OCI-LY3 (cell line): ENCODE measurements at regions not wholly inside any gene's neighbourhood (a gene's known extent, or its start where the extent isn't known, plus 50 kb on each side); places are given as distances from the start of the nearest gene placed in this dataset.

Experiments used
- H2AFZ ChIP-seq: fragments of 200-600, 300-600 bp; shearing (Covaris generic); 2 replicates; pipeline ENCODE4 v1.6.0; 2014; ENCODE audit warnings: antibody characterized with exemption, low read depth, low read length
- H3K27ac ChIP-seq: fragments of 200-600, 300-600 bp; sonication (generic); 2 replicates; pipeline ENCODE4 v1.5.1; 2014; ENCODE audit warnings: mild to moderate bottlenecking, low read length, moderate library complexity, mixed read lengths
- H3K27me3 ChIP-seq: fragments of 200-600, 300-600 bp; sonication (generic); 2 replicates; pipeline ENCODE4 v1.6.1; 2014; ENCODE audit warnings: low read depth, low read length, mixed read lengths
- H3K36me3 ChIP-seq: fragments of 200-600, 300-600 bp; sonication (generic); replicated peaks from 2 replicates; pipeline ENCODE3; 2014; ENCODE audit warnings: low read depth, low read length, mixed read lengths
- H3K4me1 ChIP-seq: fragments of 300-600, 200-600 bp; sonication (generic); 2 replicates; pipeline ENCODE4 v1.6.1; 2014; ENCODE audit warnings: low read length, mixed read lengths
- H3K4me2 ChIP-seq: fragments of 200-600, 300-600 bp; sonication (generic); 2 replicates; pipeline ENCODE4 v1.6.1; 2014; ENCODE audit warnings: low read length, mixed read lengths
- H3K4me3 ChIP-seq: fragments of 300-600, 200-600 bp; sonication (generic); 2 replicates; pipeline ENCODE4 v1.5.1; 2014; ENCODE audit warnings: antibody characterized with exemption, mild to moderate bottlenecking, low read length, moderate library complexity
- H3K79me2 ChIP-seq: fragments of 300-600, 200-600 bp; shearing (Covaris generic); 2 replicates; pipeline ENCODE4 v1.6.1; 2014; ENCODE audit warnings: mild to moderate bottlenecking, low read length, mixed read lengths
- H3K9ac ChIP-seq: fragments of 300-600, 200-600 bp; shearing (Covaris generic); 2 replicates; pipeline ENCODE4 v1.6.0; 2014; ENCODE audit warnings: mild to moderate bottlenecking, low read length, moderate library complexity
- H3K9me3 ChIP-seq: fragments of 200-600, 300-600 bp; shearing (Covaris generic); 2 replicates; pipeline ENCODE4 v1.6.1; 2014; ENCODE audit warnings: low read length, mixed read lengths; ENCODE audit not compliant: insufficient read depth
- H4K20me1 ChIP-seq: fragments of 200-600, 300-600 bp; sonication (generic); 2 replicates; pipeline ENCODE4 v1.6.1; 2016; ENCODE audit warnings: low read length, mixed read lengths; ENCODE audit not compliant: insufficient read depth
- EZH2phosphoT487 ChIP-seq: fragments of 200-600 bp; shearing (Covaris generic); IDR thresholded peaks from 2 replicates; pipeline ENCODE4 v1.6.1; 2018; ENCODE audit warnings: antibody characterized with exemption, mixed run types, low read depth
- TF ChIP-seq, protein P1 (sequence below): fragments of 200-600, 300-600 bp; sonication (generic); IDR thresholded peaks from 2 replicates; pipeline ENCODE4 v1.5.1; 2014; ENCODE audit warnings: antibody characterized with exemption, low read length, low read depth

DNA sequence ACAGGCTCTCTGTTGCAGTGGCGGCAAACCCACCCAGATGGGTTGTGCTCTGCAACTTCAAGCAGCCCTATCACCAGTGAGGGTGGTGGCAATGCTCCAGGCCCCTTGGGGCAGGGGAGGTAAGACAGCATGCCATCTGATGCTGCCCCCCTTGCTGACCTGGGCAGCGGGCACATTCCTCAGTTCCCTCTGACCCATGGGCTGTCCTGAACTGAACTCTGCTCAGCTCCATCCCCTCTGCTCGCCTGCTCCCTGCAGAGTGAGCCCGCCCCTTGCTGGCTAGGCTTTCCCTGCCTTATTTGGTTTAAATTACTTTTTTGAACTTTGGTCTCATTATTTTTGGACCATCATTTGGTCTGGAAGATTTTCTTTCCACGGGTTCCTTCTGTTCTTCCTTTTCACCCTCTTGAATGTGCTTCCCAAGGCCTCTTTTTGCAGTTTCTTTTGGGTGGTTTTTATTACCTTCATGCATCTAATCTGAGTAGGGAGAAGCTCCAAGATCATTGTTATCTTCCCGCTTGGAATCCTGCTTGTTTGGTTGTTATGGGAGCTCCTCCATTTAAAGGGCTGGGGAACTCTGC, 565.4 kb downstream of the TNS1 start:
- no peak overlapping the region for H2AFZ ChIP-seq
- no peak overlapping the region for H3K27ac ChIP-seq
- H3K4me3 ChIP-seq = no peak overlapping the region
- H3K9me3 ChIP-seq = no peaks in the 10 kb centered on the region
- TF ChIP-seq, protein P1, sequence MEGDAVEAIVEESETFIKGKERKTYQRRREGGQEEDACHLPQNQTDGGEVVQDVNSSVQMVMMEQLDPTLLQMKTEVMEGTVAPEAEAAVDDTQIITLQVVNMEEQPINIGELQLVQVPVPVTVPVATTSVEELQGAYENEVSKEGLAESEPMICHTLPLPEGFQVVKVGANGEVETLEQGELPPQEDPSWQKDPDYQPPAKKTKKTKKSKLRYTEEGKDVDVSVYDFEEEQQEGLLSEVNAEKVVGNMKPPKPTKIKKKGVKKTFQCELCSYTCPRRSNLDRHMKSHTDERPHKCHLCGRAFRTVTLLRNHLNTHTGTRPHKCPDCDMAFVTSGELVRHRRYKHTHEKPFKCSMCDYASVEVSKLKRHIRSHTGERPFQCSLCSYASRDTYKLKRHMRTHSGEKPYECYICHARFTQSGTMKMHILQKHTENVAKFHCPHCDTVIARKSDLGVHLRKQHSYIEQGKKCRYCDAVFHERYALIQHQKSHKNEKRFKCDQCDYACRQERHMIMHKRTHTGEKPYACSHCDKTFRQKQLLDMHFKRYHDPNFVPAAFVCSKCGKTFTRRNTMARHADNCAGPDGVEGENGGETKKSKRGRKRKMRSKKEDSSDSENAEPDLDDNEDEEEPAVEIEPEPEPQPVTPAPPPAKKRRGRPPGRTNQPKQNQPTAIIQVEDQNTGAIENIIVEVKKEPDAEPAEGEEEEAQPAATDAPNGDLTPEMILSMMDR = no peak
- no peak for TF ChIP-seq EZH2phosphoT487
- H3K36me3 ChIP-seq = no peaks in the 10 kb centered on the region
- peaks cover 9% of the 10 kb centered on the region for H3K4me1 ChIP-seq
- H3K9ac ChIP-seq = no peak overlapping the region
- H3K79me2 ChIP-seq = no peaks in the 10 kb centered on the region
- no peak overlapping the region for H3K4me2 ChIP-seq
- H4K20me1 ChIP-seq = no peaks in the 10 kb centered on the region
- peaks cover 4% of the 10 kb centered on the region; the same call in 1 of the 2 replicates for H3K27me3 ChIP-seq

DNA sequence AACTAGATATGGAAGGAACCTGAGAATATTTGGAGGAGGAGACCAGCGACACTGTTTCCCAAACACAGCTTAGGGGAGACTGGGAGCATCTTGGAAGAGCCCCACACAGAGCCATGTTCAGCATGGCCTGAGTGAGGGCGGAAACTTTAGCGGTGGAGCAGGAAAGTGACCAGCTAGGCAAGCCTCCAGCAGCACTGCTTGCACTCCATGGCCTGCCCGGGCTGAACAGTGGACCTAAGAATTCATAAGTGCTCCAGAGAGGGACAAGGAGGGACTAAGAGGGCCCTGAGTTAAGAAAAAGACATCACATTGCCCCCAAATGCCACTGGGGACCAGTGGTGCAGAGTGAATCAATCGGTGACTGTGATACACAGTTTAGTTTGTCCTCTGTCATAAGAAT, 566.4 kb downstream of the TNS1 start:
- Histone ChIP-seq H3K4me2 (no peak overlapping the region), H4K20me1 (no peaks in the 10 kb centered on the region), H3K9ac (no peak overlapping the region), H3K4me1 (peaks cover 9% of the 10 kb centered on the region), H3K9me3 (no peaks in the 10 kb centered on the region), H2AFZ (no peak overlapping the region), H3K36me3 (no peaks in the 10 kb centered on the region), H3K4me3 (no peak overlapping the region), H3K27ac (no peak overlapping the region), H3K79me2 (no peaks in the 10 kb centered on the region), H3K27me3 (peaks cover 4% of the 10 kb centered on the region; the same call in 1 of the 2 replicates)
- no peak for TF ChIP-seq EZH2phosphoT487
- TF ChIP-seq, protein P1 = no peak

DNA sequence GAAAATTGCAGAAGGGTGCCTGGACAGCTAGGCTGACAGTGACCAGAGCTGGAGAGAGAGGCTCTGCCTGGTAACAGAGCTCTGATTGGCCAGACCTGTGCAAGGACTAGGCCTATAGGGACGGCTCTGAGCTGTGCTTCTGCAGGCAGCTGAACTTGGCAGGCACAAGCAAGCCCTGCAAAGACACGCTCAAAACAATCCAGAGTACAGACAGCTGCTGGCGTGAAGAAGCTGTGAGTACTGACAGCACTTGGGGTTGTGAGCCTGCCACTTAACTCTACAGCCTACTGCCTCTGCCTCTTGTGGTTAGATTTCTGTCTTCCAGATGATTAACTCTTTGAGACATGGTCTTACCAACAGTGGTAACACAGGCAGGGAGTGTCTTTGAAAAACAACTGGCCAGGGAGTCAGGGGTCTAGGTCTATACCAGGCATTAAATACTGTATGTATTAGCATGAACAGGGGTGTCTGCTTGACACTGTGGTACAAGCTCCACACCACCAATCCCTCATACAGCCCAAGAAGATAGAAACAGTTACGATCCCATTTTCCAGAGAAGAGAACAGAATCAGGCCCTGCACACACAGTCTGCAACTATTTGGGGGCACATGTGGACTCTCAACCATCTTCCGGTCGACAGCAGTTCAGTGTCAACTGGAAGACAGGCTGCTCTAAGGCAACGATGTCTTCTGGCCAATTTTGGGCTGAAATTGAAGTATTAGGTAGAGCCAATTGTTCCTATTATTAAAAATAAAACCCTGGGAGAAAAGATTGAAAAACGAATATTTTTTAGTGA, 568.4 kb downstream of the TNS1 start:
- H3K27me3 ChIP-seq = peaks cover 4% of the 10 kb centered on the region; the same call in 1 of the 2 replicates
- no peaks in the 10 kb centered on the region for H3K36me3 ChIP-seq
- no peaks in the 10 kb centered on the region for H4K20me1 ChIP-seq
- peaks cover 9% of the 10 kb centered on the region for H3K4me1 ChIP-seq
- H3K4me2 ChIP-seq = 0 out of 2 replicates have a peak overlapping the region, but pooled peaks have one; percentile 8
- H3K9me3 ChIP-seq = no peaks in the 10 kb centered on the region
- H3K4me3 ChIP-seq = no peak overlapping the region
- no peaks in the 10 kb centered on the region for H3K79me2 ChIP-seq
- no peak overlapping the region for H2AFZ ChIP-seq
- TF ChIP-seq, protein P1 = no peak
- no peak for TF ChIP-seq EZH2phosphoT487
- no peak overlapping the region for H3K27ac ChIP-seq
- no peak overlapping the region for H3K9ac ChIP-seq

- no peak overlapping the region for H2AFZ ChIP-seq
- no peaks in the 10 kb centered on the region for H3K36me3 ChIP-seq
- H3K4me2 ChIP-seq = no peak overlapping the region
- H3K27me3 ChIP-seq = peaks cover 4% of the 10 kb centered on the region; the same call in 1 of the 2 replicates
- peaks cover under 1% of the 10 kb centered on the region; the same call in 1 of the 2 replicates for H3K4me1 ChIP-seq
- no peaks in the 10 kb centered on the region for H4K20me1 ChIP-seq
- TF ChIP-seq, protein P1 = no peak
- no peak for TF ChIP-seq EZH2phosphoT487
- H3K9me3 ChIP-seq = no peaks in the 10 kb centered on the region
- no peak overlapping the region for H3K4me3 ChIP-seq
- H3K79me2 ChIP-seq = no peaks in the 10 kb centered on the region
- no peak overlapping the region for H3K9ac ChIP-seq
- H3K27ac ChIP-seq = no peak overlapping the region
Observed at GRCh38 chr2:217433522-217433921, 569.3 kb downstream of the TNS1 start.
